ENCODE measurements at regions not wholly inside any gene's neighbourhood (a gene's known extent, or its start where the extent isn't known, plus 50 kb on each side); places are given as distances from the start of the nearest gene placed in this dataset.

- no peaks in the 10 kb centered on the region for H3K27me3 ChIP-seq (ENCODE audit: insufficient read depth, low read depth, low read length)
- H4K20me1 ChIP-seq (ENCODE audit: insufficient read depth), result no peaks in the 10 kb centered on the region
- no peaks in the 10 kb centered on the region for H3K9me2 ChIP-seq (ENCODE audit: insufficient read depth, low read length)
- H3K9me3 ChIP-seq (ENCODE audit: low read length), result no peaks in the 10 kb centered on the region
- H3F3A ChIP-seq (ENCODE audit: insufficient read depth, low read length, poor library complexity, severe bottlenecking), result no peaks in the 10 kb centered on the region
- no peaks in the 10 kb centered on the region for H3K36me3 ChIP-seq (ENCODE audit: insufficient read depth, low read length)
- no peak overlapping the region for H3K4me2 ChIP-seq (ENCODE audit: low read length)
- no peak overlapping the region for H3K4me3 ChIP-seq (ENCODE audit: low read length)
- TF ChIP-seq SMC3 (conservative IDR thresholded peaks at IDR 0.05; ENCODE audit: poor library complexity), result no peak
- TF ChIP-seq MXI1 (conservative IDR thresholded peaks at IDR 0.05; ENCODE audit: poor library complexity, severe bottlenecking), result no peak
- TF ChIP-seq EP300 (conservative IDR thresholded peaks at IDR 0.05; ENCODE audit: poor library complexity, severe bottlenecking), result no peak
- TF ChIP-seq RAD21 (conservative IDR thresholded peaks at IDR 0.05), result no peak
- TF ChIP-seq, protein P1, sequence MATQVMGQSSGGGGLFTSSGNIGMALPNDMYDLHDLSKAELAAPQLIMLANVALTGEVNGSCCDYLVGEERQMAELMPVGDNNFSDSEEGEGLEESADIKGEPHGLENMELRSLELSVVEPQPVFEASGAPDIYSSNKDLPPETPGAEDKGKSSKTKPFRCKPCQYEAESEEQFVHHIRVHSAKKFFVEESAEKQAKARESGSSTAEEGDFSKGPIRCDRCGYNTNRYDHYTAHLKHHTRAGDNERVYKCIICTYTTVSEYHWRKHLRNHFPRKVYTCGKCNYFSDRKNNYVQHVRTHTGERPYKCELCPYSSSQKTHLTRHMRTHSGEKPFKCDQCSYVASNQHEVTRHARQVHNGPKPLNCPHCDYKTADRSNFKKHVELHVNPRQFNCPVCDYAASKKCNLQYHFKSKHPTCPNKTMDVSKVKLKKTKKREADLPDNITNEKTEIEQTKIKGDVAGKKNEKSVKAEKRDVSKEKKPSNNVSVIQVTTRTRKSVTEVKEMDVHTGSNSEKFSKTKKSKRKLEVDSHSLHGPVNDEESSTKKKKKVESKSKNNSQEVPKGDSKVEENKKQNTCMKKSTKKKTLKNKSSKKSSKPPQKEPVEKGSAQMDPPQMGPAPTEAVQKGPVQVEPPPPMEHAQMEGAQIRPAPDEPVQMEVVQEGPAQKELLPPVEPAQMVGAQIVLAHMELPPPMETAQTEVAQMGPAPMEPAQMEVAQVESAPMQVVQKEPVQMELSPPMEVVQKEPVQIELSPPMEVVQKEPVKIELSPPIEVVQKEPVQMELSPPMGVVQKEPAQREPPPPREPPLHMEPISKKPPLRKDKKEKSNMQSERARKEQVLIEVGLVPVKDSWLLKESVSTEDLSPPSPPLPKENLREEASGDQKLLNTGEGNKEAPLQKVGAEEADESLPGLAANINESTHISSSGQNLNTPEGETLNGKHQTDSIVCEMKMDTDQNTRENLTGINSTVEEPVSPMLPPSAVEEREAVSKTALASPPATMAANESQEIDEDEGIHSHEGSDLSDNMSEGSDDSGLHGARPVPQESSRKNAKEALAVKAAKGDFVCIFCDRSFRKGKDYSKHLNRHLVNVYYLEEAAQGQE (IDR thresholded peaks at IDR 0.05; ENCODE audit: borderline replicate concordance), result no peak
- no peak for TF ChIP-seq POLR2AphosphoS5 (IDR thresholded peaks at IDR 0.05)
- TF ChIP-seq TAF1 (IDR thresholded peaks at IDR 0.05; ENCODE audit: low read depth), result no peak
- TF ChIP-seq EZH2 (IDR thresholded peaks at IDR 0.05; ENCODE audit: borderline replicate concordance, insufficient read depth, low read length, poor library complexity, severe bottlenecking), result no peak
- TF ChIP-seq, protein P2, sequence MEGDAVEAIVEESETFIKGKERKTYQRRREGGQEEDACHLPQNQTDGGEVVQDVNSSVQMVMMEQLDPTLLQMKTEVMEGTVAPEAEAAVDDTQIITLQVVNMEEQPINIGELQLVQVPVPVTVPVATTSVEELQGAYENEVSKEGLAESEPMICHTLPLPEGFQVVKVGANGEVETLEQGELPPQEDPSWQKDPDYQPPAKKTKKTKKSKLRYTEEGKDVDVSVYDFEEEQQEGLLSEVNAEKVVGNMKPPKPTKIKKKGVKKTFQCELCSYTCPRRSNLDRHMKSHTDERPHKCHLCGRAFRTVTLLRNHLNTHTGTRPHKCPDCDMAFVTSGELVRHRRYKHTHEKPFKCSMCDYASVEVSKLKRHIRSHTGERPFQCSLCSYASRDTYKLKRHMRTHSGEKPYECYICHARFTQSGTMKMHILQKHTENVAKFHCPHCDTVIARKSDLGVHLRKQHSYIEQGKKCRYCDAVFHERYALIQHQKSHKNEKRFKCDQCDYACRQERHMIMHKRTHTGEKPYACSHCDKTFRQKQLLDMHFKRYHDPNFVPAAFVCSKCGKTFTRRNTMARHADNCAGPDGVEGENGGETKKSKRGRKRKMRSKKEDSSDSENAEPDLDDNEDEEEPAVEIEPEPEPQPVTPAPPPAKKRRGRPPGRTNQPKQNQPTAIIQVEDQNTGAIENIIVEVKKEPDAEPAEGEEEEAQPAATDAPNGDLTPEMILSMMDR (IDR thresholded peaks at IDR 0.05; ENCODE audit: poor library complexity, severe bottlenecking), result no peak
- no peak overlapping the region for H3K9ac ChIP-seq (ENCODE audit: low read length)
- H3K79me2 ChIP-seq (replicated peaks; ENCODE audit: insufficient read depth, low read length), result no peaks in the 10 kb centered on the region
- H3K27ac ChIP-seq (ENCODE audit: low read length), result no peak overlapping the region
- no peak overlapping the region for H2AFZ ChIP-seq (ENCODE audit: low read depth, low read length)
Observed at GRCh38 chr6:100096341-100096740, 102.3 kb upstream of the MCHR2 start.

GRCh38 chr6:100093405-100093804, 99.4 kb upstream of the MCHR2 start:
- Histone ChIP-seq H3K9me2 (ENCODE audit: insufficient read depth, low read length) (no peaks in the 10 kb centered on the region), H3K9ac (ENCODE audit: low read length) (no peak overlapping the region), H3K4me2 (ENCODE audit: low read length) (no peak overlapping the region), H2AFZ (ENCODE audit: low read depth, low read length) (no peak overlapping the region), H4K20me1 (ENCODE audit: insufficient read depth) (no peaks in the 10 kb centered on the region), H3K27ac (ENCODE audit: low read length) (no peak overlapping the region), H3K4me3 (ENCODE audit: low read length) (no peak overlapping the region), H3K27me3 (ENCODE audit: insufficient read depth, low read depth, low read length) (no peaks in the 10 kb centered on the region), H3K9me3 (ENCODE audit: low read length) (no peaks in the 10 kb centered on the region), H3K36me3 (ENCODE audit: insufficient read depth, low read length) (no peaks in the 10 kb centered on the region), H3K79me2 (replicated peaks; ENCODE audit: insufficient read depth, low read length) (no peaks in the 10 kb centered on the region), H3F3A (ENCODE audit: insufficient read depth, low read length, poor library complexity, severe bottlenecking) (no peaks in the 10 kb centered on the region)
- TF ChIP-seq, protein P1 (IDR thresholded peaks at IDR 0.05; ENCODE audit: borderline replicate concordance), result no peak
- no peak for TF ChIP-seq MXI1 (conservative IDR thresholded peaks at IDR 0.05; ENCODE audit: poor library complexity, severe bottlenecking)
- no peak for TF ChIP-seq POLR2AphosphoS5 (IDR thresholded peaks at IDR 0.05)
- no peak for TF ChIP-seq TAF1 (IDR thresholded peaks at IDR 0.05; ENCODE audit: low read depth)
- no peak for TF ChIP-seq EP300 (conservative IDR thresholded peaks at IDR 0.05; ENCODE audit: poor library complexity, severe bottlenecking)
- TF ChIP-seq SMC3 (conservative IDR thresholded peaks at IDR 0.05; ENCODE audit: poor library complexity), result no peak
- TF ChIP-seq, protein P2 (IDR thresholded peaks at IDR 0.05; ENCODE audit: poor library complexity, severe bottlenecking), result no peak
- TF ChIP-seq EZH2 (IDR thresholded peaks at IDR 0.05; ENCODE audit: borderline replicate concordance, insufficient read depth, low read length, poor library complexity, severe bottlenecking), result no peak
- no peak for TF ChIP-seq RAD21 (conservative IDR thresholded peaks at IDR 0.05)
